PFSK-1 (cell line): ENCODE measurements at regions not wholly inside any gene's neighbourhood (a gene's known extent, or its start where the extent isn't known, plus 50 kb on each side); places are given as distances from the start of the nearest gene placed in this dataset.

Experiments used
- FOXP2 ChIP-seq: optimal IDR thresholded peaks from 2 replicates; pipeline ENCODE3; 2011; ENCODE audit warnings: borderline replicate concordance, control low read depth, inconsistent platforms; ENCODE audit not compliant: insufficient read depth; ENCODE audit errors: extremely low read length, extremely low read depth
- POLR2AphosphoS5 ChIP-seq: IDR thresholded peaks from 2 replicates; pipeline ENCODE4 v1.6.1; 2012; ENCODE audit warnings: low read depth, mild to moderate bottlenecking, control low read depth, low read length, moderate library complexity
- SIN3A ChIP-seq: IDR thresholded peaks from 2 replicates; pipeline ENCODE4 v1.6.1; 2012; ENCODE audit warnings: mild to moderate bottlenecking, low read length, moderate library complexity, borderline replicate concordance; ENCODE audit not compliant: insufficient read depth
- TAF1 ChIP-seq: IDR thresholded peaks from 2 replicates; pipeline ENCODE4 v1.6.1; 2012; ENCODE audit warnings: low read length, control low read depth, borderline replicate concordance; ENCODE audit not compliant: insufficient read depth
- TF ChIP-seq, protein P1 (sequence below), 2 experiments: IDR thresholded peaks; 2 replicates each; pipeline versions ENCODE4 v1.6.1 to v1.8.0; 2011 to 2012; ENCODE audit warnings: low read depth in 2 of 2, low read length in 2 of 2, control low read depth in 1 of 2, inconsistent platforms in 1 of 2, mild to moderate bottlenecking in 1 of 2, moderate library complexity in 1 of 2; ENCODE audit not compliant: insufficient read depth in 1 of 2

DNA sequence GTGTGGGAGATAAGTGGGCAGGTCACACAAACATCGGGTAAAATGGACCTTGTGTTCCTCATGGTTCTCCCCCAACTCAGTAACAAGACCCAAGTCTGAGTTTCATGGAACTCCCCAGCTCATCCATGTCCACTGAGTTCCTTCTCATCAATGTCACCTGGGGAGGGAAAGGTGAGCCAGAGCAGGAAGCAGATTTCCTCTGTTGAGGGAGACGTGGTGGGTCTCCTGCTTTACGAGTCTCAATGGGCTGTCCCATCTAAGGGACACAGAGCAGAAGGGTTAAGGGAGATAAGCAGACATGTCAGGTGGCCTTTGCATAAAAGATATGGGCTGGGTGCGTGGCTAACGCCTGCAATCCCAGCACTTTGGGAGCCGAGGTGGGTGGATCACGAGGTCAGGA lies 56.5 kb upstream of the SORCS3 start:
- TF ChIP-seq TAF1, result no peak

DNA sequence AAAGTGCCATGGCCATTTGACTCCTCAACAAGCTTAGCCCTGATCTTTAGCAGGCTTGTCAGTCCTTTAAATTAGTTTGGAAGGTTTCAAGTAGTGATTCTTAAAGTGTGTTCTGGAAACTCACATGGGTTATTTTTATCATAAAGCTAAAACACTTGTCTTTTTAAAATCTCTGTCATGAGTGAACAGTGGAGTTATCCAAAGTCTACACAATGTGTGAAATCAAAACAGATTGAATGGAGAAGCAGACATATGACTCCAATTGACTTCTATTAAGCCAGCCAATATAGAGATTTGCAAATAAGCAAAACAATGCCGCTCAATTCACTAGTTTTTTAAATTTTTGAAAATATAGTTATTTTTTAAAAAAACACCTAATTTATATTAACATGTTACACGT lies 53.3 kb upstream of the SORCS3 start:
- no peak for TF ChIP-seq POLR2AphosphoS5
- TF ChIP-seq, protein P1, sequence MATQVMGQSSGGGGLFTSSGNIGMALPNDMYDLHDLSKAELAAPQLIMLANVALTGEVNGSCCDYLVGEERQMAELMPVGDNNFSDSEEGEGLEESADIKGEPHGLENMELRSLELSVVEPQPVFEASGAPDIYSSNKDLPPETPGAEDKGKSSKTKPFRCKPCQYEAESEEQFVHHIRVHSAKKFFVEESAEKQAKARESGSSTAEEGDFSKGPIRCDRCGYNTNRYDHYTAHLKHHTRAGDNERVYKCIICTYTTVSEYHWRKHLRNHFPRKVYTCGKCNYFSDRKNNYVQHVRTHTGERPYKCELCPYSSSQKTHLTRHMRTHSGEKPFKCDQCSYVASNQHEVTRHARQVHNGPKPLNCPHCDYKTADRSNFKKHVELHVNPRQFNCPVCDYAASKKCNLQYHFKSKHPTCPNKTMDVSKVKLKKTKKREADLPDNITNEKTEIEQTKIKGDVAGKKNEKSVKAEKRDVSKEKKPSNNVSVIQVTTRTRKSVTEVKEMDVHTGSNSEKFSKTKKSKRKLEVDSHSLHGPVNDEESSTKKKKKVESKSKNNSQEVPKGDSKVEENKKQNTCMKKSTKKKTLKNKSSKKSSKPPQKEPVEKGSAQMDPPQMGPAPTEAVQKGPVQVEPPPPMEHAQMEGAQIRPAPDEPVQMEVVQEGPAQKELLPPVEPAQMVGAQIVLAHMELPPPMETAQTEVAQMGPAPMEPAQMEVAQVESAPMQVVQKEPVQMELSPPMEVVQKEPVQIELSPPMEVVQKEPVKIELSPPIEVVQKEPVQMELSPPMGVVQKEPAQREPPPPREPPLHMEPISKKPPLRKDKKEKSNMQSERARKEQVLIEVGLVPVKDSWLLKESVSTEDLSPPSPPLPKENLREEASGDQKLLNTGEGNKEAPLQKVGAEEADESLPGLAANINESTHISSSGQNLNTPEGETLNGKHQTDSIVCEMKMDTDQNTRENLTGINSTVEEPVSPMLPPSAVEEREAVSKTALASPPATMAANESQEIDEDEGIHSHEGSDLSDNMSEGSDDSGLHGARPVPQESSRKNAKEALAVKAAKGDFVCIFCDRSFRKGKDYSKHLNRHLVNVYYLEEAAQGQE (IDR thresholded peaks at IDR 0.05; ENCODE audit: insufficient read depth in 1 of 2, low read depth in 2 of 2, low read length in 2 of 2), result no peak
- no peak for TF ChIP-seq FOXP2
- no peak for TF ChIP-seq SIN3A
- TF ChIP-seq TAF1, result no peak

DNA sequence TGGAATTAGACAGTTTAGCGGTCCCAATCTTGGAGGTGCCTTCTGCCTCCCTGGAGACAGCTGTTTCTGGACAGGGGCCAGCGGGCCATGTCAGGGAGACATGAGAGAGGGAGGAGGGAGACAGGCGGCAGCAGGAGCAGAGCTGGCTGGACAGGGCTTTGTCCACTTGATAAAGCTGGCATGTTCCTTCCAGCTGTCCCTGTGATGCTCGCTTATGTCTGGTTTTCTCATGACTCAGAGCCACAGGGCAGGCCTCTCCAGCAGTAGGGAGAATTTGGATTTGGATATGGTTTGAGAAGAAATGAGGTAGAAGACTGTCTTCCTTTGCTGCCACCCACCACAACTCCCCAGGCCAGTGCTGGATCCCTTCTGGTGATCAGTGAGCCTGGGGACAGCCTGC lies 51.7 kb upstream of the SORCS3 start:
- TF ChIP-seq, protein P1 (IDR thresholded peaks at IDR 0.05; ENCODE audit: insufficient read depth in 1 of 2, low read depth in 2 of 2, low read length in 2 of 2), result no peak
- TF ChIP-seq FOXP2 (no peak), SIN3A (no peak), POLR2AphosphoS5 (no peak), TAF1 (no peak)

DNA sequence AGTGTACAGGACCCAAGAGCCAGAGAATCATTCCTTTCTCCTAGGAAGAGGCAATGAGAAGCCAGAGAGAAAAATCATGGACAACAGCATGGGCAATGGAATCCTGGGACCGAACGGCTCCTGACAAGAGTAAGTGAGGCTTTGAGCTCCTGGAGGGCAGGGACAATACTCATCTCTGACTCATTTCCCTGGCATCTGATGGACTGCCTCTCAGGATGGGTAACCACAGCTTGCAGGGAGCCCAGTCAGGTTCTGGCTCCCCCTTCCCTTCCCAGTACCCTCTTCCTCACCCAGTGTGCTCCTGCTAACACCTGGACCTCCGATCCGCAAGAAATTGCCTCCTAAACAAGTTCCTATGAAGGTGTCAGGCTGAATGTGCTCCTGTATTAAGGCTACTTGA lies 51.2 kb upstream of the SORCS3 start:
- no peak for TF ChIP-seq TAF1
- no peak for TF ChIP-seq POLR2AphosphoS5
- TF ChIP-seq, protein P1 (IDR thresholded peaks at IDR 0.05; ENCODE audit: insufficient read depth in 1 of 2, low read depth in 2 of 2, low read length in 2 of 2), result no peak
- TF ChIP-seq FOXP2, result no peak
- no peak for TF ChIP-seq SIN3A
